ENCODE measurements at regions not wholly inside any gene's neighbourhood (a gene's known extent, or its start where the extent isn't known, plus 50 kb on each side); places are given as distances from the start of the nearest gene placed in this dataset.

- TF ChIP-seq CTCF (conservative IDR thresholded peaks at IDR 0.05; ENCODE audit: control insufficient read depth, insufficient read depth, low read depth, low read length): no peak
- H3K4me3 ChIP-seq (ENCODE audit: control insufficient read depth, low read depth, low read length): no peak overlapping the region
- DNase-seq (ENCODE audit: low read depth): no peak
These were observed 108.2 kb upstream of the CRHR1 start for GRCh38 chr17:45675892-45676291.

- TF ChIP-seq CTCF (conservative IDR thresholded peaks at IDR 0.05; ENCODE audit: control insufficient read depth, insufficient read depth, low read depth, low read length): no peak
- no peak overlapping the region for H3K4me3 ChIP-seq (ENCODE audit: control insufficient read depth, low read depth, low read length)
- no peak for DNase-seq (ENCODE audit: low read depth)
These were observed 107.4 kb upstream of the CRHR1 start for GRCh38 chr17:45676695-45677094.

- TF ChIP-seq CTCF (conservative IDR thresholded peaks at IDR 0.05; ENCODE audit: control insufficient read depth, insufficient read depth, low read depth, low read length): no peak
- DNase-seq (ENCODE audit: low read depth): peak; percentile 26
- H3K4me3 ChIP-seq (ENCODE audit: control insufficient read depth, low read depth, low read length): no peak overlapping the region
These were observed 106.3 kb upstream of the CRHR1 start for GRCh38 chr17:45677770-45678169.

GRCh38 chr17:45679426-45679825 lies 104.7 kb upstream of the CRHR1 start:
- no peak for TF ChIP-seq CTCF (conservative IDR thresholded peaks at IDR 0.05; ENCODE audit: control insufficient read depth, insufficient read depth, low read depth, low read length)
- H3K4me3 ChIP-seq (ENCODE audit: control insufficient read depth, low read depth, low read length): no peak overlapping the region
- no peak for DNase-seq (ENCODE audit: low read depth)

- no peak overlapping the region for H3K4me3 ChIP-seq (ENCODE audit: control insufficient read depth, low read depth, low read length)
These were observed 103.8 kb upstream of the CRHR1 start for GRCh38 chr17:45680360-45680759.

GRCh38 chr17:45681706-45682105 lies 102.4 kb upstream of the CRHR1 start:
- no peak overlapping the region for H3K4me3 ChIP-seq (ENCODE audit: control insufficient read depth, low read depth, low read length)
- TF ChIP-seq CTCF (conservative IDR thresholded peaks at IDR 0.05; ENCODE audit: control insufficient read depth, insufficient read depth, low read depth, low read length): no peak
- no peak for DNase-seq (ENCODE audit: low read depth)

More at GRCh38 chr17:45680360-45680759, 103.8 kb upstream of the CRHR1 start:
- TF ChIP-seq CTCF (conservative IDR thresholded peaks at IDR 0.05; ENCODE audit: control insufficient read depth, insufficient read depth, low read depth, low read length): no peak
- no peak for DNase-seq (ENCODE audit: low read depth)

- no peak for TF ChIP-seq CTCF (conservative IDR thresholded peaks at IDR 0.05; ENCODE audit: control insufficient read depth, insufficient read depth, low read depth, low read length)
- H3K4me3 ChIP-seq (ENCODE audit: control insufficient read depth, low read depth, low read length): no peak overlapping the region
- DNase-seq (ENCODE audit: low read depth): no peak
These were observed 97.9 kb upstream of the CRHR1 start for GRCh38 chr17:45686250-45686649.
